ENCODE measurements at regions not wholly inside any gene's neighbourhood (a gene's known extent, or its start where the extent isn't known, plus 50 kb on each side); places are given as distances from the start of the nearest gene placed in this dataset.

GRCh38 chr10:57038531-57038930, 677.5 kb upstream of the ZWINT start:
- TF ChIP-seq TAF1 (IDR thresholded peaks at IDR 0.05; ENCODE audit: borderline replicate concordance, insufficient read depth, low read length) (no peak), SIN3A (IDR thresholded peaks at IDR 0.05; ENCODE audit: borderline replicate concordance, insufficient read depth, low read length) (no peak), POLR2AphosphoS5 (IDR thresholded peaks at IDR 0.05; ENCODE audit: low read depth, low read length) (no peak), FOXP2 (optimal IDR thresholded peaks at IDR 0.05; ENCODE audit: borderline replicate concordance, extremely low read depth, extremely low read length, insufficient read depth) (no peak)
- TF ChIP-seq, protein P1, sequence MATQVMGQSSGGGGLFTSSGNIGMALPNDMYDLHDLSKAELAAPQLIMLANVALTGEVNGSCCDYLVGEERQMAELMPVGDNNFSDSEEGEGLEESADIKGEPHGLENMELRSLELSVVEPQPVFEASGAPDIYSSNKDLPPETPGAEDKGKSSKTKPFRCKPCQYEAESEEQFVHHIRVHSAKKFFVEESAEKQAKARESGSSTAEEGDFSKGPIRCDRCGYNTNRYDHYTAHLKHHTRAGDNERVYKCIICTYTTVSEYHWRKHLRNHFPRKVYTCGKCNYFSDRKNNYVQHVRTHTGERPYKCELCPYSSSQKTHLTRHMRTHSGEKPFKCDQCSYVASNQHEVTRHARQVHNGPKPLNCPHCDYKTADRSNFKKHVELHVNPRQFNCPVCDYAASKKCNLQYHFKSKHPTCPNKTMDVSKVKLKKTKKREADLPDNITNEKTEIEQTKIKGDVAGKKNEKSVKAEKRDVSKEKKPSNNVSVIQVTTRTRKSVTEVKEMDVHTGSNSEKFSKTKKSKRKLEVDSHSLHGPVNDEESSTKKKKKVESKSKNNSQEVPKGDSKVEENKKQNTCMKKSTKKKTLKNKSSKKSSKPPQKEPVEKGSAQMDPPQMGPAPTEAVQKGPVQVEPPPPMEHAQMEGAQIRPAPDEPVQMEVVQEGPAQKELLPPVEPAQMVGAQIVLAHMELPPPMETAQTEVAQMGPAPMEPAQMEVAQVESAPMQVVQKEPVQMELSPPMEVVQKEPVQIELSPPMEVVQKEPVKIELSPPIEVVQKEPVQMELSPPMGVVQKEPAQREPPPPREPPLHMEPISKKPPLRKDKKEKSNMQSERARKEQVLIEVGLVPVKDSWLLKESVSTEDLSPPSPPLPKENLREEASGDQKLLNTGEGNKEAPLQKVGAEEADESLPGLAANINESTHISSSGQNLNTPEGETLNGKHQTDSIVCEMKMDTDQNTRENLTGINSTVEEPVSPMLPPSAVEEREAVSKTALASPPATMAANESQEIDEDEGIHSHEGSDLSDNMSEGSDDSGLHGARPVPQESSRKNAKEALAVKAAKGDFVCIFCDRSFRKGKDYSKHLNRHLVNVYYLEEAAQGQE (IDR thresholded peaks at IDR 0.05; ENCODE audit: insufficient read depth in 1 of 2, low read depth in 2 of 2, low read length in 2 of 2): no peak

- no peak for TF ChIP-seq FOXP2 (optimal IDR thresholded peaks at IDR 0.05; ENCODE audit: borderline replicate concordance, extremely low read depth, extremely low read length, insufficient read depth)
Observed at GRCh38 chr10:57035310-57035709, 674.3 kb upstream of the ZWINT start.

- TF ChIP-seq TAF1 (IDR thresholded peaks at IDR 0.05; ENCODE audit: borderline replicate concordance, insufficient read depth, low read length) (no peak), FOXP2 (optimal IDR thresholded peaks at IDR 0.05; ENCODE audit: borderline replicate concordance, extremely low read depth, extremely low read length, insufficient read depth) (no peak)
- TF ChIP-seq, protein P1 (IDR thresholded peaks at IDR 0.05; ENCODE audit: insufficient read depth in 1 of 2, low read depth in 2 of 2, low read length in 2 of 2): no peak
Observed at GRCh38 chr10:57031346-57031745, 670.3 kb upstream of the ZWINT start.

DNA sequence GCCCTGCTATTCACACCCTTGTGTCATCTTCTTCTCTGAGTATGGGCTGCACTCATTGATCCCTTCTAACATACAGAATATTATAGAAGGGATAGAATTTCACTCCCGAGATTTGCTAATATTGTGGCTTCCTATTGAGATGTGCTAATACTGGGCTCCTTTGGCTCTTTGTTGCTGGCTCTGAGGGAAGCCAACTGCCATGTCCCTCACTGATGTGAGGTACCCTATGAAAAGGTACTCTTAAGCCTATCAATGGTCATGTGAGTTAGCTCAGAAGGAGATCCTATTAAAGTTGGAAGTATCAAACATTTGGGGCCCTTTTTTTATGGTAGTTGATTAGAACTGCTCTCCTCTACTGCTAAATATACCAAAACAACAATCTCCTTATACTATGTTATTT, 665.2 kb upstream of the ZWINT start:
- TF ChIP-seq TAF1 (IDR thresholded peaks at IDR 0.05; ENCODE audit: borderline replicate concordance, insufficient read depth, low read length) (no peak), FOXP2 (optimal IDR thresholded peaks at IDR 0.05; ENCODE audit: borderline replicate concordance, extremely low read depth, extremely low read length, insufficient read depth) (no peak), SIN3A (IDR thresholded peaks at IDR 0.05; ENCODE audit: borderline replicate concordance, insufficient read depth, low read length) (no peak), POLR2AphosphoS5 (IDR thresholded peaks at IDR 0.05; ENCODE audit: low read depth, low read length) (no peak)
- TF ChIP-seq, protein P1 (IDR thresholded peaks at IDR 0.05; ENCODE audit: insufficient read depth in 1 of 2, low read depth in 2 of 2, low read length in 2 of 2): no peak

DNA sequence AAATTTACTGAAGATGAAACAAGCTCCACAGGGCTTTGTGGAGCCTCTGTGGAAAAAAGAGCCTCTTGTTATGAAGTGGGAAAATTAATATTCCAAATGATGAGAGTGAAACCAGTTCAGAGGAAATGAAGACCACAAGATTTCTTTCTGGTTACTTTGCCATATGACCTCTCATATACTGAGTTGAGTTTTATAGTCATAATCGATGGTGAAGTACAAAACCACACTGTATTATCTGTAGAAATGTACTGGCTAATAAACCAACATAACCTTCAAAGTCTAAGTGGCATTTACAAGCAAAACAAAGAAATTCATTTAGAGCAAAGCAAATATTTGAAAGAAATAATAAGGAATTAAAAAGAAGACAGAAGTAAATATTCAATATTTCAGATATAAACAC, 662.6 kb upstream of the ZWINT start:
- TF ChIP-seq, protein P1 (IDR thresholded peaks at IDR 0.05; ENCODE audit: insufficient read depth in 1 of 2, low read depth in 2 of 2, low read length in 2 of 2): no peak
- no peak for TF ChIP-seq SIN3A (IDR thresholded peaks at IDR 0.05; ENCODE audit: borderline replicate concordance, insufficient read depth, low read length)
- no peak for TF ChIP-seq TAF1 (IDR thresholded peaks at IDR 0.05; ENCODE audit: borderline replicate concordance, insufficient read depth, low read length)
- TF ChIP-seq POLR2AphosphoS5 (IDR thresholded peaks at IDR 0.05; ENCODE audit: low read depth, low read length): no peak

Measured in PFSK-1 (cell line).